SK-N-SH (cell line): ENCODE measurements at regions not wholly inside any gene's neighbourhood (a gene's known extent, or its start where the extent isn't known, plus 50 kb on each side); places are given as distances from the start of the nearest gene placed in this dataset.

ENCODE experiments used
- CTCF ChIA-PET: fragments of 300-600, 350-600 bp; formaldehyde crosslinking; extraction: SDS; loops from one replicate; lab custom pipeline; 2021; lab: Yijun Ruan, JAX
- POLR2A ChIA-PET: fragments of 350-600 bp; sonication (Branson Sonifier 250); formaldehyde crosslinking; extraction: SDS; loops from one replicate; lab custom pipeline; 2020; ENCODE audit warnings: antibody characterized with exemption, inconsistent platforms; lab: Yijun Ruan, JAX
- DNase-seq: peaks from one replicate; pipeline ENCODE4 v3.0.0; 2012
- H2AFZ ChIP-seq: fragments of 200-600 bp; sonication (generic); 2 replicates; pipeline ENCODE4 v1.8.1; 2016; ENCODE audit warnings: antibody characterized with exemption, mild to moderate bottlenecking, low read depth
- H3F3A ChIP-seq: fragments of 200-600 bp; sonication (generic); replicated peaks from 2 replicates; pipeline ENCODE3; 2016; ENCODE audit warnings: antibody characterized with exemption, mild to moderate bottlenecking; ENCODE audit not compliant: insufficient read depth
- H3K27ac ChIP-seq, 2 experiments: fragments of 200-500 bp in 1 of 2; fragments of 200-600 bp in 1 of 2; sonication (Bioruptor generic) in 1 of 2; sonication (generic), shearing (Covaris generic) in 1 of 2; 2 replicates each; pipeline versions ENCODE4 v1.5.1 to v1.6.1; 2014 to 2016; ENCODE audit warnings: low read depth in 2 of 2, inconsistent platforms in 1 of 2, low read length in 1 of 2, mild to moderate bottlenecking in 1 of 2, mixed read lengths in 1 of 2
- H3K27me3 ChIP-seq: fragments of 200-600 bp; sonication (generic), shearing (Covaris generic); 2 replicates; pipeline ENCODE4 v1.6.1; 2016; ENCODE audit warnings: mixed run types; ENCODE audit not compliant: insufficient read depth
- H3K36me3 ChIP-seq, 2 experiments: fragments of 200-500 bp in 1 of 2; fragments of 200-600 bp in 1 of 2; sonication (Bioruptor generic) in 1 of 2; sonication (generic) in 1 of 2; replicated peaks in 1 of 2; 2 replicates each; pipeline versions ENCODE3 to v1.5.1; 2014 to 2016; ENCODE audit warnings: low read length in 1 of 2, mild to moderate bottlenecking in 1 of 2; ENCODE audit not compliant: insufficient read depth in 2 of 2, control insufficient read depth in 1 of 2
- H3K4me1 ChIP-seq, 2 experiments: fragments of 200-500 bp in 1 of 2; fragments of 200-600 bp in 1 of 2; sonication (Bioruptor generic) in 1 of 2; sonication (generic), shearing (Covaris generic) in 1 of 2; 2 replicates each; pipeline versions ENCODE4 v1.5.1 to v1.6.1; 2014 to 2016; ENCODE audit warnings: low read depth in 1 of 2, low read length in 1 of 2, mixed run types in 1 of 2; ENCODE audit not compliant: insufficient read depth in 2 of 2, control insufficient read depth in 1 of 2
- H3K4me2 ChIP-seq: fragments of 200-600 bp; sonication (generic), shearing (Covaris generic); 2 replicates; pipeline ENCODE4 v1.6.1; 2017; ENCODE audit warnings: mixed run types
- H3K4me3 ChIP-seq, 2 experiments: fragments of 200-500 bp in 1 of 2; fragments of 200-600 bp in 1 of 2; sonication (Bioruptor generic) in 1 of 2; sonication (generic), shearing (Covaris generic) in 1 of 2; 2 replicates each; pipeline versions ENCODE4 v1.5.1 to v1.8.1; 2014 to 2016; ENCODE audit warnings: low read depth in 2 of 2, inconsistent platforms in 1 of 2, low read length in 1 of 2, mild to moderate bottlenecking in 1 of 2, mixed read lengths in 1 of 2, moderate library complexity in 1 of 2
- H3K79me2 ChIP-seq: fragments of 200-600 bp; sonication (generic); 2 replicates; pipeline ENCODE4 v1.8.1; 2017; ENCODE audit warnings: mild to moderate bottlenecking; ENCODE audit not compliant: insufficient read depth
- H3K9ac ChIP-seq: fragments of 200-600 bp; sonication (generic); 2 replicates; pipeline ENCODE4 v1.6.1; 2017; ENCODE audit warnings: mixed run types
- H3K9me2 ChIP-seq: fragments of 200-600 bp; sonication (generic); 2 replicates; pipeline ENCODE4 v1.6.1; 2017; ENCODE audit warnings: mixed run types
- H3K9me3 ChIP-seq: fragments of 200-600 bp; sonication (generic); 2 replicates; pipeline ENCODE4 v1.6.1; 2017; ENCODE audit warnings: mixed run types, mild to moderate bottlenecking, moderate library complexity
- H4K20me1 ChIP-seq: fragments of 200-600 bp; sonication (generic); 2 replicates; pipeline ENCODE4 v1.6.1; 2017; ENCODE audit warnings: mild to moderate bottlenecking, mixed run types; ENCODE audit not compliant: insufficient read depth
- CHD2 ChIP-seq: fragments of 150-350 bp; IDR thresholded peaks from 2 replicates; pipeline ENCODE4 v1.6.1; 2018; ENCODE audit warnings: low read length; ENCODE audit not compliant: partially characterized antibody
- EP300 ChIP-seq, 2 experiments: IDR thresholded peaks; 2 replicates each; pipeline versions ENCODE4 v1.4.0 to v1.6.1; 2012; ENCODE audit warnings: borderline replicate concordance in 1 of 2, low read depth in 1 of 2, low read length in 1 of 2
- EZH2phosphoT487 ChIP-seq: fragments of 200-600 bp; sonication (generic); IDR thresholded peaks from 2 replicates; pipeline ENCODE4 v1.6.1; 2017; ENCODE audit warnings: low read depth, mixed run types, mild to moderate bottlenecking, antibody characterized with exemption, moderate library complexity, borderline replicate concordance
- FOSL2 ChIP-seq: IDR thresholded peaks from 2 replicates; pipeline ENCODE4 v1.4.0; 2012; ENCODE audit warnings: low read depth, mild to moderate bottlenecking, moderate library complexity, borderline replicate concordance
- FOXM1 ChIP-seq: IDR thresholded peaks from 2 replicates; pipeline ENCODE4 v1.4.0; 2012; ENCODE audit warnings: low read depth, mild to moderate bottlenecking
- GABPA ChIP-seq: IDR thresholded peaks from 2 replicates; pipeline ENCODE4 v1.4.0; 2012; ENCODE audit warnings: low read depth, mild to moderate bottlenecking
- JUND ChIP-seq: IDR thresholded peaks from 2 replicates; pipeline ENCODE4 v1.4.0; 2012
- NFIC ChIP-seq: IDR thresholded peaks from 2 replicates; pipeline ENCODE4 v1.4.0; 2012; ENCODE audit warnings: borderline replicate concordance
- RFX5 ChIP-seq: IDR thresholded peaks from 2 replicates; pipeline ENCODE4 v1.6.1; 2012; ENCODE audit warnings: mild to moderate bottlenecking, improper control_type of control experiment, low read length
- RXRA ChIP-seq: IDR thresholded peaks from 2 replicates; pipeline ENCODE4 v1.4.0; 2012; ENCODE audit warnings: low read depth, mild to moderate bottlenecking, borderline replicate concordance
- SMC3 ChIP-seq: IDR thresholded peaks from 2 replicates; pipeline ENCODE4 v1.6.1; 2012; ENCODE audit warnings: low read depth, low read length, improper control_type of control experiment
- TEAD4 ChIP-seq: IDR thresholded peaks from 2 replicates; pipeline ENCODE4 v1.4.0; 2012; ENCODE audit warnings: mild to moderate bottlenecking, borderline replicate concordance; ENCODE audit not compliant: insufficient read depth
- YY1 ChIP-seq: IDR thresholded peaks from 2 replicates; pipeline ENCODE4 v1.4.0; 2012; ENCODE audit warnings: low read depth, mild to moderate bottlenecking
- WGBS: methylation state at CpG from one replicate; pipeline ENCODE4 v1.1.6; 2017; ENCODE audit warnings: low lambda C conversion rate; 5-methylcytosine and 5-hydroxymethylcytosine counted together
- TF ChIP-seq, protein P1 (sequence below): IDR thresholded peaks from 2 replicates; pipeline ENCODE4 v1.4.0; 2012; ENCODE audit warnings: low read depth, borderline replicate concordance
- TF ChIP-seq, protein P2 (sequence below): IDR thresholded peaks from 2 replicates; pipeline ENCODE4; 2012
- TF ChIP-seq, protein P3 (sequence below): IDR thresholded peaks from 2 replicates; pipeline ENCODE4 v1.6.1; 2012; ENCODE audit warnings: mild to moderate bottlenecking, low read depth, low read length, moderate library complexity

DNA sequence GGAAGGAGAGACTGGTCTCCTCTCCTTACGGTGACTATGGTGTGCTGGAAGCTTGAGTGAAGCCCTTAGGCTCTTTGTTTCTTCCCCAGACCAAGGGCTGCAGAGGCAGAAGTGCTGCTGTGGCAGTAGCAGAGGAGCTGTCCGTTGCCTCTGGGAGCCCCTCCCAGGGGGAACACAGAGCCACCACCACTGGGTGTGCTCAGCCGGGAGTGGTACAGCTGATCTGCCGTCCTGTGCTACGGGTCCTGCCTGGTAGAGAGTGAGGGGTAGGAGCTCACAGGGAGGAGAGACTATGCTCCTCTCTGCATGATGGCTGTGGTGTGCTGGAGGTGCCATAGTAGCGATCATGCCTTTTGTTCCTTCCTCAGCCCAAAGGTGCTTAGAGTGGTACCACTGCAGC is 318.7 kb downstream of the DOK5 start:
- no peaks in the 10 kb centered on the region for H4K20me1 ChIP-seq
- peaks cover 2% of the 10 kb centered on the region for H3F3A ChIP-seq
- DNase-seq, result no peak
- ChIA-PET CTCF (no interaction called here), POLR2A (no interaction called here)
- H3K79me2 ChIP-seq, result no peaks in the 10 kb centered on the region
- H3K9me2 ChIP-seq, result no peaks in the 10 kb centered on the region
- H3K27ac ChIP-seq, result no peak overlapping the region
- H3K27me3 ChIP-seq, result no peaks in the 10 kb centered on the region
- 44% methylated on average over 3 of the region's 6 CpGs for WGBS
- no peak overlapping the region for H3K4me2 ChIP-seq
- H3K4me1 ChIP-seq, result no peaks in the 10 kb centered on the region
- no peak overlapping the region for H3K4me3 ChIP-seq
- no peaks in the 10 kb centered on the region; the same call in 1 of the 2 replicates for H3K9me3 ChIP-seq
- no peak overlapping the region for H2AFZ ChIP-seq
- H3K9ac ChIP-seq, result no peak overlapping the region
- no peaks in the 10 kb centered on the region for H3K36me3 ChIP-seq
- TF ChIP-seq NFIC (no peak), JUND (no peak), FOXM1 (no peak), RFX5 (no peak), GABPA (no peak), EZH2phosphoT487 (no peak), EP300 (IDR thresholded peaks at IDR 0.05; ENCODE audit: borderline replicate concordance in 1 of 2, low read depth in 1 of 2, low read length in 1 of 2) (no peak), SMC3 (no peak), CHD2 (no peak), FOSL2 (no peak), YY1 (no peak), RXRA (no peak), TEAD4 (no peak)
- TF ChIP-seq, protein P1, sequence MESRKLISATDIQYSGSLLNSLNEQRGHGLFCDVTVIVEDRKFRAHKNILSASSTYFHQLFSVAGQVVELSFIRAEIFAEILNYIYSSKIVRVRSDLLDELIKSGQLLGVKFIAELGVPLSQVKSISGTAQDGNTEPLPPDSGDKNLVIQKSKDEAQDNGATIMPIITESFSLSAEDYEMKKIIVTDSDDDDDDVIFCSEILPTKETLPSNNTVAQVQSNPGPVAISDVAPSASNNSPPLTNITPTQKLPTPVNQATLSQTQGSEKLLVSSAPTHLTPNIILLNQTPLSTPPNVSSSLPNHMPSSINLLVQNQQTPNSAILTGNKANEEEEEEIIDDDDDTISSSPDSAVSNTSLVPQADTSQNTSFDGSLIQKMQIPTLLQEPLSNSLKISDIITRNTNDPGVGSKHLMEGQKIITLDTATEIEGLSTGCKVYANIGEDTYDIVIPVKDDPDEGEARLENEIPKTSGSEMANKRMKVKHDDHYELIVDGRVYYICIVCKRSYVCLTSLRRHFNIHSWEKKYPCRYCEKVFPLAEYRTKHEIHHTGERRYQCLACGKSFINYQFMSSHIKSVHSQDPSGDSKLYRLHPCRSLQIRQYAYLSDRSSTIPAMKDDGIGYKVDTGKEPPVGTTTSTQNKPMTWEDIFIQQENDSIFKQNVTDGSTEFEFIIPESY, result no peak
- TF ChIP-seq, protein P2, sequence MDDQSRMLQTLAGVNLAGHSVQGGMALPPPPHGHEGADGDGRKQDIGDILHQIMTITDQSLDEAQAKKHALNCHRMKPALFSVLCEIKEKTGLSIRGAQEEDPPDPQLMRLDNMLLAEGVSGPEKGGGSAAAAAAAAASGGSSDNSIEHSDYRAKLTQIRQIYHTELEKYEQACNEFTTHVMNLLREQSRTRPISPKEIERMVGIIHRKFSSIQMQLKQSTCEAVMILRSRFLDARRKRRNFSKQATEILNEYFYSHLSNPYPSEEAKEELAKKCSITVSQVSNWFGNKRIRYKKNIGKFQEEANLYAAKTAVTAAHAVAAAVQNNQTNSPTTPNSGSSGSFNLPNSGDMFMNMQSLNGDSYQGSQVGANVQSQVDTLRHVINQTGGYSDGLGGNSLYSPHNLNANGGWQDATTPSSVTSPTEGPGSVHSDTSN, result no peak
- TF ChIP-seq, protein P3, sequence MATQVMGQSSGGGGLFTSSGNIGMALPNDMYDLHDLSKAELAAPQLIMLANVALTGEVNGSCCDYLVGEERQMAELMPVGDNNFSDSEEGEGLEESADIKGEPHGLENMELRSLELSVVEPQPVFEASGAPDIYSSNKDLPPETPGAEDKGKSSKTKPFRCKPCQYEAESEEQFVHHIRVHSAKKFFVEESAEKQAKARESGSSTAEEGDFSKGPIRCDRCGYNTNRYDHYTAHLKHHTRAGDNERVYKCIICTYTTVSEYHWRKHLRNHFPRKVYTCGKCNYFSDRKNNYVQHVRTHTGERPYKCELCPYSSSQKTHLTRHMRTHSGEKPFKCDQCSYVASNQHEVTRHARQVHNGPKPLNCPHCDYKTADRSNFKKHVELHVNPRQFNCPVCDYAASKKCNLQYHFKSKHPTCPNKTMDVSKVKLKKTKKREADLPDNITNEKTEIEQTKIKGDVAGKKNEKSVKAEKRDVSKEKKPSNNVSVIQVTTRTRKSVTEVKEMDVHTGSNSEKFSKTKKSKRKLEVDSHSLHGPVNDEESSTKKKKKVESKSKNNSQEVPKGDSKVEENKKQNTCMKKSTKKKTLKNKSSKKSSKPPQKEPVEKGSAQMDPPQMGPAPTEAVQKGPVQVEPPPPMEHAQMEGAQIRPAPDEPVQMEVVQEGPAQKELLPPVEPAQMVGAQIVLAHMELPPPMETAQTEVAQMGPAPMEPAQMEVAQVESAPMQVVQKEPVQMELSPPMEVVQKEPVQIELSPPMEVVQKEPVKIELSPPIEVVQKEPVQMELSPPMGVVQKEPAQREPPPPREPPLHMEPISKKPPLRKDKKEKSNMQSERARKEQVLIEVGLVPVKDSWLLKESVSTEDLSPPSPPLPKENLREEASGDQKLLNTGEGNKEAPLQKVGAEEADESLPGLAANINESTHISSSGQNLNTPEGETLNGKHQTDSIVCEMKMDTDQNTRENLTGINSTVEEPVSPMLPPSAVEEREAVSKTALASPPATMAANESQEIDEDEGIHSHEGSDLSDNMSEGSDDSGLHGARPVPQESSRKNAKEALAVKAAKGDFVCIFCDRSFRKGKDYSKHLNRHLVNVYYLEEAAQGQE, result no peak
